GM12878 (cell line): ENCODE measurements at regions not wholly inside any gene's neighbourhood (a gene's known extent, or its start where the extent isn't known, plus 50 kb on each side); places are given as distances from the start of the nearest gene placed in this dataset.

Source experiments
- ATAC-seq: fragments of 200-7000 bp; cut with Tn5 transposase; 3 replicates; pipeline ENCODE4 v1.9.1; 2020; ENCODE audit warnings: mild to moderate bottlenecking, moderate library complexity
- BruUV-seq: library from RNA; stranded (reverse); fragments of 400-500 nt; replicated peaks from 2 replicates; lab custom pipeline; 2021; lab: Mats Ljungman, UMichigan
- CTCF ChIA-PET: fragments of 300-600 bp; sonication (Branson Sonifier 250); formaldehyde crosslinking; extraction: SDS; loops from one replicate; lab custom pipeline; 2021; ENCODE audit warnings: inconsistent platforms; lab: Yijun Ruan, JAX
- POLR2A ChIA-PET: fragments of 350-600 bp; formaldehyde crosslinking; extraction: SDS; loops from one replicate; lab custom pipeline; 2021; ENCODE audit warnings: inconsistent platforms; lab: Charles Lee
- RAD21 ChIA-PET: fragments of 300-600 bp; sonication (Branson Sonifier 250); formaldehyde crosslinking; loops from one replicate; lab custom pipeline; 2023; ENCODE audit warnings: antibody characterized with exemption; ENCODE audit not compliant: unreplicated experiment; lab: Charles Lee
- SMC1A ChIA-PET: fragments of 300-600 bp; sonication (Branson Sonifier 250); formaldehyde crosslinking; loops from one replicate; lab custom pipeline; 2023; ENCODE audit not compliant: unreplicated experiment, uncharacterized antibody; lab: Charles Lee
- DNase-seq: peaks from one replicate; pipeline ENCODE4 v3.0.0-alpha.2; 2011; ENCODE audit warnings: low read depth, low spot score
- FAIRE-seq: peaks from 3 replicates; lab custom pipeline; 2011; peaks lifted over from hg19 to GRCh38; lab: Jason Lieb, UNC
- H2AFZ ChIP-seq: 2 replicates; pipeline ENCODE4 v1.6.0; 2011; ENCODE audit warnings: low read depth, low read length, control low read depth; ENCODE audit not compliant: control insufficient read depth
- H3K27ac ChIP-seq: 2 replicates; pipeline ENCODE4 v1.5.1; 2011; ENCODE audit warnings: control low read depth; ENCODE audit not compliant: control insufficient read depth, insufficient read depth
- H3K27me3 ChIP-seq, 2 experiments: replicated peaks in 1 of 2; 2 replicates each; pipeline versions ENCODE4 v1.6.0 to v1.6.1; 2011; ENCODE audit warnings: low read length in 1 of 2; ENCODE audit not compliant: control insufficient read depth in 2 of 2, insufficient read depth in 2 of 2
- H3K36me3 ChIP-seq, 2 experiments: 2 replicates each; pipeline ENCODE4 v1.5.1; 2011; ENCODE audit warnings: low read length in 1 of 2; ENCODE audit not compliant: control insufficient read depth in 2 of 2, insufficient read depth in 2 of 2
- H3K4me1 ChIP-seq: 2 replicates; pipeline ENCODE4 v1.6.1; 2011; ENCODE audit warnings: mild to moderate bottlenecking, low read length, moderate library complexity, mixed read lengths; ENCODE audit not compliant: control insufficient read depth, insufficient read depth
- H3K4me2 ChIP-seq: 2 replicates; pipeline ENCODE4 v1.6.0; 2011; ENCODE audit warnings: control low read depth; ENCODE audit not compliant: control insufficient read depth, insufficient read depth
- H3K4me3 ChIP-seq: fragments of 200-600 bp; sonication (generic); 2 replicates; pipeline ENCODE4 v1.5.1; 2016
- H3K79me2 ChIP-seq: 2 replicates; pipeline ENCODE4 v1.6.0; 2011; ENCODE audit warnings: low read length; ENCODE audit not compliant: control insufficient read depth, insufficient read depth
- H3K9ac ChIP-seq: 2 replicates; pipeline ENCODE4 v1.8.0; 2011; ENCODE audit warnings: low read length, control low read depth, mixed read lengths; ENCODE audit not compliant: control insufficient read depth, insufficient read depth
- H3K9me3 ChIP-seq: replicated peaks from 3 replicates; pipeline ENCODE4 v1.5.1; 2011; ENCODE audit warnings: mild to moderate bottlenecking, low read length; ENCODE audit not compliant: control insufficient read depth, insufficient read depth
- H4K20me1 ChIP-seq: 2 replicates; pipeline ENCODE4 v1.6.0; 2011; ENCODE audit not compliant: control insufficient read depth, insufficient read depth
- CREM ChIP-seq: IDR thresholded peaks from 2 replicates; pipeline ENCODE4 v1.6.1; 2014; ENCODE audit warnings: antibody characterized with exemption, low read depth
- FOXM1 ChIP-seq: IDR thresholded peaks from 2 replicates; pipeline ENCODE4 v1.6.1; 2012; ENCODE audit warnings: low read depth, mild to moderate bottlenecking, inconsistent platforms, low read length, moderate library complexity
- JUND ChIP-seq: IDR thresholded peaks from 2 replicates; pipeline ENCODE4 v1.6.1; 2012; ENCODE audit warnings: low read depth, mild to moderate bottlenecking, low read length, improper control_type of control experiment, moderate library complexity
- NR2C1 ChIP-seq: fragments of 450-650 bp; IDR thresholded peaks from 2 replicates; pipeline ENCODE4 v1.6.1; 2017; ENCODE audit warnings: antibody characterized with exemption, mild to moderate bottlenecking, moderate library complexity
- TBL1XR1 ChIP-seq: IDR thresholded peaks from 2 replicates; pipeline ENCODE4 v1.6.1; 2012; ENCODE audit warnings: low read depth, low read length, improper control_type of control experiment
- ZNF207 ChIP-seq: fragments of 450-650 bp; IDR thresholded peaks from 2 replicates; pipeline ENCODE4 v1.6.1; 2014; ENCODE audit warnings: antibody characterized with exemption, mild to moderate bottlenecking, borderline replicate concordance
- ZNF274 ChIP-seq: IDR thresholded peaks from one replicate; pipeline ENCODE4 v1.8.0; 2011; ENCODE audit not compliant: insufficient read length, insufficient read depth
- WGBS: methylation state at CpG from one replicate; pipeline ENCODE4 v1.1.6; 2016; ENCODE audit warnings: low lambda C conversion rate; ENCODE audit not compliant: insufficient replicate concordance, insufficient coverage; ENCODE audit errors: missing lambda C conversion rate; 5-methylcytosine and 5-hydroxymethylcytosine counted together
- in situ Hi-C: fragments of 300-500 bp; cut with MboI; formaldehyde crosslinking; loops from 9 replicates; pipeline ENCODE4 v1.14.3; 2018; ENCODE audit warnings: mixed read lengths
- intact Hi-C: fragments of 100-400 bp; cut with micrococcal nuclease; formaldehyde crosslinking; loops from one replicate; pipeline ENCODE4 v1.14.2; 2022; ENCODE audit not compliant: unreplicated experiment
- TF ChIP-seq, protein P1 (sequence below): IDR thresholded peaks from 2 replicates; pipeline ENCODE4 v1.6.1; 2011; ENCODE audit warnings: low read depth, mild to moderate bottlenecking, low read length, moderate library complexity, borderline replicate concordance; ENCODE audit errors: extremely low read depth
- TF ChIP-seq, protein P2 (sequence below): IDR thresholded peaks from 2 replicates; pipeline ENCODE4 v1.6.1; 2012; ENCODE audit warnings: improper control_type of control experiment, low read depth, low read length; ENCODE audit not compliant: insufficient replicate concordance
- TF ChIP-seq, protein P3 (sequence below): fragments of 450-650 bp; formaldehyde crosslinking; IDR thresholded peaks from 2 replicates; pipeline ENCODE4 v1.4.0; 2022; ENCODE audit warnings: mild to moderate bottlenecking, moderate library complexity

DNA sequence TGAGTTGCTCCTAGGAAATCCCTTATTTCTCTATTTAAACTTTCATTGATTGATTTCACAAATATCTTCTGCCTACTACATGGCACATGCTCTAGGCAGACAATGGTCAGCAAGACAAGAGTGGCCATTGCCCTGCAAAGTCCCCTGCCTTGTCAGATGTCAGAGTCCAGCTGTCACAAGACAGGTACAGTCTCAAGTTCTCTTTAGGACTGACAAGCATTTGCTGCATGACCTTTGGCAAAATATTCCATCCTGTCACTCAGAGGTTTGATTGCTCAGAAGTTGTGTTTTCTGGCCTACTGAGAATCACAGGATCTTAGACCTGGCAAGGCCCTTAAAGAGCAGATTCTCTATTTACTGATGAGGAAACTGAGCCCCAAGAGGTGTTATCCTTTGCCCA is 322.3 kb upstream of the NFE2L3 start:
- Histone ChIP-seq H3K4me1 (no peaks in the 10 kb centered on the region), H3K79me2 (no peaks in the 10 kb centered on the region), H2AFZ (no peak overlapping the region), H3K9ac (no peak overlapping the region), H3K4me2 (no peak overlapping the region), H3K36me3 (no peaks in the 10 kb centered on the region), H3K27ac (no peak overlapping the region), H3K27me3 (no peaks in the 10 kb centered on the region), H4K20me1 (no peaks in the 10 kb centered on the region), H3K4me3 (no peak overlapping the region), H3K9me3 (no peaks in the 10 kb centered on the region; the same call in 2 of the 3 replicates)
- no peak for FAIRE-seq
- BruUV-seq, result no TSS peak
- POLR2A ChIA-PET, result no interaction called here
- RAD21 ChIA-PET, result no interaction called here
- no peak for DNase-seq
- in situ Hi-C loops, result no loop called here
- no peak for ATAC-seq
- CTCF ChIA-PET, result no interaction called here
- SMC1A ChIA-PET, result no interaction called here
- no peak for TF ChIP-seq TBL1XR1
- no peak for TF ChIP-seq FOXM1
- TF ChIP-seq JUND, result no peak
- TF ChIP-seq, protein P1, sequence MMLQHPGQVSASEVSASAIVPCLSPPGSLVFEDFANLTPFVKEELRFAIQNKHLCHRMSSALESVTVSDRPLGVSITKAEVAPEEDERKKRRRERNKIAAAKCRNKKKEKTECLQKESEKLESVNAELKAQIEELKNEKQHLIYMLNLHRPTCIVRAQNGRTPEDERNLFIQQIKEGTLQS, result no peak
- TF ChIP-seq CREM, result no peak
- intact Hi-C loops, result no loop called here

DNA sequence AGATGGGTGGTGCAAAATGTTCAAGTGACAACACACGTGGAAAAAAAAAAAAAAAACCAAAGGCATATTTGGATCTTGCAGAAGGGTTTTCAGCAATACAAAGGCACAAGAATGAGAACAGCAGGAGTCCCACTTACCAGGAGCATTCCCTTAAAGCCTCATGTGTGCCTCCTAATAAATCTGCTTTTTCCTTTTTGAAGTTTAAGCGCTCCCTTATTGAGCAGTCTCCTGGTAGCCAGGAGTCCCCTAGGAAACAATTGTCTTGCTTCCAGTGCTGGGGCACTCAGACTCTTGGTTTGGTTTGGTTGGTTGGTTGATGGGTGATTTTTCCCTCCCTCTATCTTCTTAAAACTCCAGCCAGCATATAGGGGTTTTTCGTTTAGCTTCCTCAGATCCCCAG is 321.8 kb upstream of the NFE2L3 start:
- Histone ChIP-seq H3K27ac (no peak overlapping the region), H3K9ac (no peak overlapping the region), H4K20me1 (no peaks in the 10 kb centered on the region), H3K27me3 (no peaks in the 10 kb centered on the region), H3K4me2 (no peak overlapping the region), H3K4me3 (no peak overlapping the region), H2AFZ (no peak overlapping the region), H3K4me1 (no peaks in the 10 kb centered on the region), H3K9me3 (no peaks in the 10 kb centered on the region), H3K36me3 (no peaks in the 10 kb centered on the region), H3K79me2 (no peaks in the 10 kb centered on the region)
- ChIA-PET CTCF (interaction anchor here (0.7 kb wide), 1 partner anchor 22 kb away, joined by 3 read pairs; no protein-coding TSS in a partner anchor), SMC1A (no interaction called here), POLR2A (no interaction called here), RAD21 (no interaction called here)
- in situ Hi-C loops, result no loop called here
- WGBS, result 26% methylated on average over 3 of the region's 3 CpGs
- intact Hi-C loops, result no loop called here
- no peak for FAIRE-seq
- ATAC-seq, result no peak
- no TSS peak for BruUV-seq
- DNase-seq, result no peak
- TF ChIP-seq NR2C1 (no peak), ZNF207 (no peak), ZNF274 (no peak)
- TF ChIP-seq, protein P2, sequence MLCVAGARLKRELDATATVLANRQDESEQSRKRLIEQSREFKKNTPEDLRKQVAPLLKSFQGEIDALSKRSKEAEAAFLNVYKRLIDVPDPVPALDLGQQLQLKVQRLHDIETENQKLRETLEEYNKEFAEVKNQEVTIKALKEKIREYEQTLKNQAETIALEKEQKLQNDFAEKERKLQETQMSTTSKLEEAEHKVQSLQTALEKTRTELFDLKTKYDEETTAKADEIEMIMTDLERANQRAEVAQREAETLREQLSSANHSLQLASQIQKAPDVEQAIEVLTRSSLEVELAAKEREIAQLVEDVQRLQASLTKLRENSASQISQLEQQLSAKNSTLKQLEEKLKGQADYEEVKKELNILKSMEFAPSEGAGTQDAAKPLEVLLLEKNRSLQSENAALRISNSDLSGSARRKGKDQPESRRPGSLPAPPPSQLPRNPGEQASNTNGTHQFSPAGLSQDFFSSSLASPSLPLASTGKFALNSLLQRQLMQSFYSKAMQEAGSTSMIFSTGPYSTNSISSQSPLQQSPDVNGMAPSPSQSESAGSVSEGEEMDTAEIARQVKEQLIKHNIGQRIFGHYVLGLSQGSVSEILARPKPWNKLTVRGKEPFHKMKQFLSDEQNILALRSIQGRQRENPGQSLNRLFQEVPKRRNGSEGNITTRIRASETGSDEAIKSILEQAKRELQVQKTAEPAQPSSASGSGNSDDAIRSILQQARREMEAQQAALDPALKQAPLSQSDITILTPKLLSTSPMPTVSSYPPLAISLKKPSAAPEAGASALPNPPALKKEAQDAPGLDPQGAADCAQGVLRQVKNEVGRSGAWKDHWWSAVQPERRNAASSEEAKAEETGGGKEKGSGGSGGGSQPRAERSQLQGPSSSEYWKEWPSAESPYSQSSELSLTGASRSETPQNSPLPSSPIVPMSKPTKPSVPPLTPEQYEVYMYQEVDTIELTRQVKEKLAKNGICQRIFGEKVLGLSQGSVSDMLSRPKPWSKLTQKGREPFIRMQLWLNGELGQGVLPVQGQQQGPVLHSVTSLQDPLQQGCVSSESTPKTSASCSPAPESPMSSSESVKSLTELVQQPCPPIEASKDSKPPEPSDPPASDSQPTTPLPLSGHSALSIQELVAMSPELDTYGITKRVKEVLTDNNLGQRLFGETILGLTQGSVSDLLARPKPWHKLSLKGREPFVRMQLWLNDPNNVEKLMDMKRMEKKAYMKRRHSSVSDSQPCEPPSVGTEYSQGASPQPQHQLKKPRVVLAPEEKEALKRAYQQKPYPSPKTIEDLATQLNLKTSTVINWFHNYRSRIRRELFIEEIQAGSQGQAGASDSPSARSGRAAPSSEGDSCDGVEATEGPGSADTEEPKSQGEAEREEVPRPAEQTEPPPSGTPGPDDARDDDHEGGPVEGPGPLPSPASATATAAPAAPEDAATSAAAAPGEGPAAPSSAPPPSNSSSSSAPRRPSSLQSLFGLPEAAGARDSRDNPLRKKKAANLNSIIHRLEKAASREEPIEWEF, result no peak
- TF ChIP-seq, protein P3, sequence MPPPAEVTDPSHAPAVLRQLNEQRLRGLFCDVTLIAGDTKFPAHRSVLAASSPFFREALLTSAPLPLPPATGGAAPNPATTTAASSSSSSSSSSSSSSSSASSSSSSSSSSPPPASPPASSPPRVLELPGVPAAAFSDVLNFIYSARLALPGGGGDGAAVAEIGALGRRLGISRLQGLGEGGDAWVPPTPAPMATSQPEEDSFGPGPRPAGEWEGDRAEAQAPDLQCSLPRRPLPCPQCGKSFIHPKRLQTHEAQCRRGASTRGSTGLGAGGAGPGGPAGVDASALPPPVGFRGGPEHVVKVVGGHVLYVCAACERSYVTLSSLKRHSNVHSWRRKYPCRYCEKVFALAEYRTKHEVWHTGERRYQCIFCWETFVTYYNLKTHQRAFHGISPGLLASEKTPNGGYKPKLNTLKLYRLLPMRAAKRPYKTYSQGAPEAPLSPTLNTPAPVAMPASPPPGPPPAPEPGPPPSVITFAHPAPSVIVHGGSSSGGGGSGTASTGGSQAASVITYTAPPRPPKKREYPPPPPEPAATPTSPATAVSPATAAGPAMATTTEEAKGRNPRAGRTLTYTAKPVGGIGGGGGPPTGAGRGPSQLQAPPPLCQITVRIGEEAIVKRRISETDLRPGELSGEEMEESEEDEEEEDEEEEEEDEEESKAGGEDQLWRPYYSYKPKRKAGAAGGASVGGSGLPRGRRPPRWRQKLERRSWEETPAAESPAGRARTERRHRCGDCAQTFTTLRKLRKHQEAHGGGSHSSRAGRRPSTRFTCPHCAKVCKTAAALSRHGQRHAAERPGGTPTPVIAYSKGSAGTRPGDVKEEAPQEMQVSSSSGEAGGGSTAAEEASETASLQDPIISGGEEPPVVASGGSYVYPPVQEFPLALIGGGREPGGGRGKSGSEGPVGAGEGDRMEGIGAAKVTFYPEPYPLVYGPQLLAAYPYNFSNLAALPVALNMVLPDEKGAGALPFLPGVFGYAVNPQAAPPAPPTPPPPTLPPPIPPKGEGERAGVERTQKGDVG (CRISPR knock-in tag), result no peak
